ENCODE measurements at regions not wholly inside any gene's neighbourhood (a gene's known extent, or its start where the extent isn't known, plus 50 kb on each side); places are given as distances from the start of the nearest gene placed in this dataset.

GRCh38 chrX:8927701-8928100 is 106.2 kb downstream of the FAM9B start:
- TF ChIP-seq CTCF (IDR thresholded peaks at IDR 0.05; ENCODE audit: extremely low read depth, missing control alignments): no peak
- no peak for DNase-seq (ENCODE audit: low spot score)

GRCh38 chrX:8927066-8927635 is 106.8 kb downstream of the FAM9B start:
- TF ChIP-seq CTCF (IDR thresholded peaks at IDR 0.05; ENCODE audit: extremely low read depth, missing control alignments): no peak
- no peak for DNase-seq (ENCODE audit: low spot score)

- no peak for TF ChIP-seq CTCF (IDR thresholded peaks at IDR 0.05; ENCODE audit: extremely low read depth, missing control alignments)
- no peak for DNase-seq (ENCODE audit: low spot score)
Measured at GRCh38 chrX:8921615-8922014, 112.3 kb downstream of the FAM9B start.

GRCh38 chrX:8919801-8920200 is 114.1 kb downstream of the FAM9B start:
- TF ChIP-seq CTCF (IDR thresholded peaks at IDR 0.05; ENCODE audit: extremely low read depth, missing control alignments): no peak
- DNase-seq (ENCODE audit: low spot score): no peak

GRCh38 chrX:8916697-8917096 is 115.5 kb upstream of the FAM9A start:
- TF ChIP-seq CTCF (IDR thresholded peaks at IDR 0.05; ENCODE audit: extremely low read depth, missing control alignments): no peak

GRCh38 chrX:8914681-8915080 is 113.5 kb upstream of the FAM9A start:
- no peak for TF ChIP-seq CTCF (IDR thresholded peaks at IDR 0.05; ENCODE audit: extremely low read depth, missing control alignments)
- no peak for DNase-seq (ENCODE audit: low spot score)

More at GRCh38 chrX:8916697-8917096, 115.5 kb upstream of the FAM9A start:
- DNase-seq (ENCODE audit: low spot score): no peak

GRCh38 chrX:8913655-8914409 is 112.6 kb upstream of the FAM9A start:
- no peak for TF ChIP-seq CTCF (IDR thresholded peaks at IDR 0.05; ENCODE audit: extremely low read depth, missing control alignments)
- no peak for DNase-seq (ENCODE audit: low spot score)
